ENCODE measurements at regions not wholly inside any gene's neighbourhood (a gene's known extent, or its start where the extent isn't known, plus 50 kb on each side); places are given as distances from the start of the nearest gene placed in this dataset.

DNA sequence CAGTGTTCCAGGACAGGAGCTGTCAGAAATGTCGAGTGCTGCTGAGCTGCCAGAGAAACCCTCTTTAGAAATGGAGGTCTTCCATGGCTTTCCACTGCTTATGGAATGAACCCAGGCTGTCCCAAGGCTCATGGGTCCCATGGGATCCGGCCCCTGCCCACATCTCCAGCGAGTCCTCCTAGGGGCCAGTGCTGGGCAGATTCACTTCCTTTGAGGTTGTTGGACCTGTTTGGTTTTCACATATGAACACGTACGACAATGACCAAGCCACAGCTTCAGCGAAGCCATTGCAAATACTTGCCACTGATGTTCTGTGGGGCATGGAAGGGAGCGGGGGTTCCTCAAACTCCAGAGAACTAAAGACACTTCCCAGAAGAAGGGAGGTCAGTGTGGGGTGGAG is 483.3 kb downstream of the TBC1D22A start:
- no peak for DNase-seq

DNA sequence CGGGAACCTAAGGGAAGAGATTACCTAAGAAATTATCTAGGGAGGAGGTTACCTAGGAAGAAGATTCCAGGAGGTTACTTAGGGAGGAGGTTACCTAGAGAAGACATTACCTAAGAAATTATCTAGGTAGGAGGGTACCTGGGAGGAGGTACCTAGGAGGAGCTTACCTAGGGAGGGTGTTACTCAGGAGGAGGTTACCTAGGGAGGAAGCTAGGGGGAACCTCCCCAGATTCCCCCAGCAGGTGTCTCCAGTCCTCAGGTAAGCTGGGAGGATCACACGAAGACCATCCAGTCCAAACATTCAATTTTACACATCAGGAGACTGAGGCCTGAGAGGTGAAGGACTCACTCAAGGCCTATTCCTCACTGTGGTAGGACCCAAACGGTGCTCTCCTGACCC is 482.8 kb downstream of the TBC1D22A start:
- no peak for DNase-seq

DNA sequence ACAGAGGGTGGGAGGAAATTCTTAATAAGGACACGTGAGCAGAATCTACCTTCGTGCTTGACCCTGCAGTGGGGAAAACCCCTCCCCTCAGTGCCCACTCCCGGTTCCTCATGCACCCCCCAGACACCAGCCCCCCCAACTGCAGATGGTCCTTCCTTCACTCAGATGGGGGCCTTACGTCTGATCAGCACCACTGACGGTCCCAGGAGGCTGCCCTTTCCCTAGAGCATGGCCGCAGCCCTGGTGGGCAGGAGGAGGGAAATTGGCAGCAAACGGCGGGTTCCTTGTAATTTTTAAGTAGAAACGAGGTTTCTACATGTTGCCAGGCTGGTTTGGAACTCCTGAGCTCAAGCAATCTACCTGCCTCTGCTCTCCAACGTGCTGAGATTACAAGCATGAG is 477.7 kb downstream of the TBC1D22A start:
- DNase-seq, result no peak

DNA sequence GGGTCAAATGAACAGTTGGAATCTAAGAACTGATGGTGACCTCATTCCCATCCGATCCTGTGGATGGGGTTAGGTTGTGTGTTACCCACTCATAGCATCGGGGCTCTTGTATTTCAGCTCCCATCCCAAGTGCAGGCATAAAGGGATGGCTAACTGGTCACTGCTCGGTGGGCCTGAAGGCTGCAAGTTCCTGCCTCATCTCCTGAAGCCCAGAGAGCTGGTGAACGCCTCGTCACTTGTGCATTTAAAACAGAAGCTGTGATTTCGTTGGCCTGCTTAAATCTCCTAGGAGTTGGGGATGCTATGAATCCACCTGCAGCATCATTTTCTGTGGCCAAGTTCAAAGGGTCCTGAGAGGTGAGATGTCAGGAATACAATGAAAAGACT is 477.0 kb downstream of the TBC1D22A start:
- DNase-seq, result no peak

DNA sequence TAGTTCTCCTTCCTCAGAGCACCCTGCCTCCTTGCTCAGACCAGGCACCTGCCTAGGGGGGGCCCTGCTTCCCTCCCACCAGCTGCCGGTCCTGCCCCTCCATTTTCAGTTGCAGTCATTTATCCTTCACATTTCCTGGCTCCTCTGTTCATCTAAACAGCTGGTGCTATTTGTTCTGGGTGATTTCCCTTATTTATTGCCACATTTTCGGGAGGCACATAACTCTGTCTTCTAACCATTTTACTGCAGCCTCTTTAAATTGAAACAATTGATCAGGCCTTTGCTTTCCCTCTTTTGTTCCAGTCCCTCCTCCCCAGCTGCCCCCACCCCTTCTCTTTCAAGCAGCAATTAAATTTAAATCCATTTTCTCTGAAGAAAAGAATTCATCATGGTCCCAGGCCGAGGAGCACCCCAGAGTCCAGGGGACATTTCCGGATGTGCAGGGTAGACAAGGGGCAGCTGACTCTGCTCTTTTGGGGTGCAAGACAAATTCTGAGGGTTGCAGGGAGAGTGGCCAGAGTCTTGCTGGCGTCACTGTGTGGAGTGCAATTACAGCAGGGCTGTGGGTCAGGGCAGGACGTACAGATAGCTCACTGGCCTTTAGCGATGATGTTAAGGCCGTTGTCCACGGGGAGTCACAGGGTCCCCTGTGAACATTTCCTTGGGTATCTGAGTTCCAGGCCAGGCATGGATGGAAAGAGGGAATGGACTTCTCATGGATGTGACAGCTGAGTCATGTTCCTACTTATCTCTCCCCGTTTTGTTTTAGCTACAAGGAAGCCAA is 476.4 kb downstream of the TBC1D22A start:
- no peak for DNase-seq

DNA sequence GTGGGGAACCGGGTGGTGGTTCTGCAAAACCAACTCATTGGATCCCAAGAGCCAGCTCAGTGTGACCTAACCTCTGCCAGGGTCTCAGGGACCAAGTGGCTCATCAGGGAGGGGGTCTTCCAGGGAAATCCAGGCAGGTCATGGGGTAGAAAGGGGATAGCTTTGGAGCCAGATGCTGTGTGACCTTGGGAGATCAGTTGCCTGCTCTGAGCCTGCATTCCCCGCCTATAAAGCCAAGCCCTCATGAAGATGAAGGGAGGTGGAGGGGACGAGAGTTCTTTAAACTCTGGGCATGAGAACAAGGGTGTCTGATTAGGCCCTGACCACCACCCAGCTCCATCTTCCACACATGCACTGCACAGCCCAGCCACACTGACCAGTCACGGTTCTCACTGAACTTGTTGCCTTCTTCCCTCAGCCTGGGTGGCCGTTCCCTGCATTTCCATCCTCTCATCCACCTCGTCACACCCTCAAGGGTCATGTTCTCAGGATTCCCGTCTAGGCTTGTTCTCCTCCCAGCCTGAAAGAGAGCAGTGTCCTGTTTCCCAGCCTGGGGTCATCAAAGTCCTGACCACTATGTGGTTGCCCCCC is 475.5 kb downstream of the TBC1D22A start:
- DNase-seq, result no peak

DNA sequence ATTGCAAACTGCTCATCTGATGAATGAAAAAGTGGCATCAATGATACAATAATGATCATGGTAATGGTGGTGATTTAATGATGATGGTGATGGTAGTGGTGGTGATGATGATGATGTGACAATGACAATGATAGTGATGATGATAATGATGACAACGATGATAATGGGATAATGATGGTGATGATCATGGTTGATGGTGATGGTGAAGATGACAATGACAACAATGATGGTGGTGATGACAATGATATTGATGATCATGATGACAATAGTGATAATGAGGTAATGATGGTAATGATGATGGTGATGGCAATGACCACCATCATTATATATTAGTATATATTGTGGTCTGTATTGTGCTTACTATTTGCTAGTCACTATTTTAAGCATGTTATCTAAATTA is 474.3 kb downstream of the TBC1D22A start:
- no peak for DNase-seq

DNA sequence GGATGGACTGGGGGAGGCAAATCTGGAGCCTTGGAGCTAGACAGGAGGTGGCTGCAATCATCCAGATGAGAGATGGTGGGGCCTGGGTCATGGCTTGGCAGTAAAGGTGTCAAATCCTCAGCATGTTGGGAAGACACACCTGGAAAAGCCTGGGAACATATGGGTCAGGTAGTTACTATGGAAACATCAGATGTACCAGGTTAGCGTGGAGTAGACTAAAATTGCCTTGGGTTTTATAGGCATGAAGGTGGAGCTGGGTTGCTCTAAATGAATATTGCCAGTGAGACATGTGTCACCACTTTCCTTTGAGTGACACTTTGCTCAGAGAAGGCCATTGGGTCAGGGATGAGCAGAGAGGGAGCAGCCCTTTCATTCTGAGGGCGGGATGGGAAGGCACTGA is 473.7 kb downstream of the TBC1D22A start:
- DNase-seq, result no peak

DNA sequence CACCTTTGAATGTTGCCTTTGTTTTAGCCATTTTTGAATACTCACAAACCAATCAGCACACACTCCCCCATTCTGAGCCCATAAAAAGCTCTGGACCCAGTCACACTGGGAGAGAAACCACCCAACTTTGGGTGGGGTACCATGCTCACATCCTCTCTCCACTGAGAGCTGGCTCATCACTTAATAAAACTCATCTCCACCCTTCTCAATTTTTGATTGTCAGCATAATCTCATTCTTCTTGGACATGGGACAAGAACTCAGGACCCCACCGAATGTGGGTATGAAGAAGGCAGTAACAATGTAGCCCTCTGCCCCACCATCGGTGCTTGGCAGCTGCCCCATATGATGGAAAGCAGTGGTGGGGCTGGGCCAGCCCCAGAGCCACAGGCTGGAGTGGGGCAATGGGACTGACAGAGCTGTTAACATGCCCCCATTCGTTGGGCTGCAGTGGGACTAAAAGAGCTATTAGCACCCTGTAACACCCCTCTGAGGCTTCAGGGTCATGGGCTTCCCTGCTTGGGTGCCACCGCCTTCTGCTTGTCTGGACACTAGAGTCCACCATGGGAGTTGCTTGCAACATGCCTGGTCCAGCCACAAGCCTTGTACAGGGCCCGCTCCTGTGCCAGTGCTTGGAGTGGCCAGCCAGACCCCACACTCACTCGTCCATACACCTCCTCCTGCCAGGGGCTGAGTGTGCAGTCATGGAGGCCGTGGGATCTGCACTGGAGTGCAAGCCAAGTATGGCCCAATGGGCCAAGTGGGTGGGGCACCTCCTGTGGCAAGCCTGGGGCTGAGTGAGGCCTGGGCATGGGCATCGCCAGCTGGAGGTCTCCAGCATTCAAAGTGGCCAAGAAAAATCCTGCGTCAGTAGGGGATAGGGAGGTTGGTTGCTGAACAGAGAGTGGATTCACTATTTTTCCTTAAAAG is 471.1 kb downstream of the TBC1D22A start:
- no peak for DNase-seq

DNA sequence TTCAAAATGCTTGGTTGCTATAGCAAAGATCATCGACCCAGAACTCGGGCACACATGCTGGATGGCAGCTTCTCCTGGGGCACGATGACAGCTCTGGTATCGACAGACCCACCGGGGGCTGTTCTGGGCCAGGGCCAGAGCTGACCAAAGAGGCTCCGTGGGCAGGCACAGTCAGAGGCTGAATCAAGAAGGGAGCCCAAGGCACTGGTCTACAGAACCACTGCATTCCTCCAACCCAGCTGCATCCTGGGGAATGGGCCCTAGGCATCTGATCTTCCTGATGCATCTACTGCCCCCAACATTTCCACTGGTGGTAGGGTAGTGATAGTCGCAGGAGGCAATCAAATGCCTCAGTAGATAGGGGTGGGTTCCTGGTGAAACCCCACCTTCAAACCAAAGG is 470.3 kb downstream of the TBC1D22A start:
- no peak for DNase-seq

DNA sequence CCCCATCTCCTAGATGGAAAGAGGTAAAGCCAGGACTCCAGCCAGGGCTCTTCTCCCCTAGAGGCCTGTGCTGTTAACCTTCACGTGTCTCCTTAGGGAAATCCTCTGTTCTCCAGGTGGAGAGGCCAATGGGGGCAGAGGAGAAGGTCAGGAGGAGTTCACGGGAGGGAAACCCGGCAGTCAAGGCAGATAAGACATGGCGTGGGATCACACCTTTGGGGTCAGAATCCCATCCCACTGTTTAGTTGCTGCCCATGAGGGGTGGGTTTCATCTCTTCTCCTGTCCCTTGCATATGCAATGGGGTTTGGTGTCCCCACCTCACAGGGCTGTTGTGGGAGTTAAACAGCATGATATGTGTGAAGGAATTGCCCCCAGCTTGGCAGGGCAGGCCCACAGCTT is 469.7 kb downstream of the TBC1D22A start:
- DNase-seq, result no peak

DNA sequence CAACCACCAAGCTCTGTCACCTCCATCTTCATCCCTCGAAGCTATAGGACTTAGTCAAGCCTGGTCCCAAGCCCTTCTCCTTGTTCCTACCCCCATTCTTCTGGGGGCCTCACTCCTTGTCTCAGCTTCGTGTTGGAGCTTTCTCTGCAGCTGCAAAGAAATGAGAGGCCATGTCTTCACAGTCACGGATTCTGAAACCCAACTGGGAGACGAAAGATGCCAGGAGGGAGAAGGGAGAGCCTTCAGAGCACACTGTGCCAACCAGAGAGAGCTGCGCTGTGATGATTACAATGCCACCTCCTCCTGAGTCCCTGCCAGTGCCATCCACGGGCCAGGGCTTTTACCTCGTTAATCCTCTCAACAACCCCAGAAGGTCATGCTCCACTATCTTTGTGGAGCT is 469.3 kb downstream of the TBC1D22A start:
- DNase-seq, result no peak

DNA sequence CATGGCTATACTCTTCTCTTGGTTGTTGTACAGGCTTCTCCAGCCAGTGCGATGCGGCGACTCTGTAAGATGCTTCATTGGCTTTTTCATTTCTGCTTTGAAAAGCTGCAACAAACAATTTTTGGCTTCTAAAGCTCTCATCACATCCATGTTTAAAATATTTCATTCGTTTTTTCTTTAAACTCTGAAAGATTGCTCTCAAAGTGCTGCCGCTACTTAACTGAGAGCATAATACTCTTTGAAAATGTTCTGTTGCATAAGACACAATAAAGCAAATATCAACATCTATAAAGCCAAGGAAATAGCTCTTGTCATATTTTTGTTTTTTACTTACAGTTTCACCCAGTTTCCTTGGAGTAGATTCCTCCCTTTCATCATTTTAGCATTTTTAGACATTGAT is 468.3 kb downstream of the TBC1D22A start:
- DNase-seq, result no peak

DNA sequence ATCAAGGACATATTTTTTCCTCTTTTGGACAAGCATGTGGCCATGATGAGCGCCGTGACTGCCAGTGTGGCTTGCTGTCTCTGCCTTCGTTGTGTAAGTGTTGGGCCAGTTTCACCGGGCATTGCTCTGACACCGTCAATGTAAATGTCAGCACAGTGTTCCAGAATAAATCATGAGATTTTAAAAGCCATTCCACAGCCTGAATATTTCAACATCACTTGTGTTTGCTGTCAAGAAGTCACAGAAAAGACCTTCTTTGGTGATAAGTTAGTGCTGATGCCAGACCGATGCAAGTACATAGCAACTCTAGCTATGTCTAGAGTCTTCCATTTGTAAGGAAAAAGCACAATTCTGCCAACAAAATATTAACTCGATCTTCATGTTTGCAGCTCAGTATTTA is 467.8 kb downstream of the TBC1D22A start:
- DNase-seq, result no peak

DNA sequence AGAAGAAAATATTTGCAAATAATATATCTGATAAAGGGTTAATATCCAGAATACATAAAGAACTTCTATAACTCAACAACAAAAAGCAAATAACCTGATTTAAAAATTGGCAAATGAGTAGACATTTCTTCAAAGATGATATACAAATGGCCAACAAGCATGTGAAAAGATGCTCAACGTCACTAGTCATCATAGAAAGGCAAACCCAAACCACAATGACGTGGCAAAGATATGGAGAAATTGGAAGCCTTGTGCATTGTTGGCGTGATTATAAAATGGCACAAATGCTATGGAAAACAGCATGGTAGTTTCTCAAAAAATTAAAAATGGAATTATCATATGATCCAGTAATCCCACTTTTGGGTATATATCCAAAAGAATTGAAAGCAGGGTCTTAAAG is 466.3 kb downstream of the TBC1D22A start:
- no peak for DNase-seq

DNA sequence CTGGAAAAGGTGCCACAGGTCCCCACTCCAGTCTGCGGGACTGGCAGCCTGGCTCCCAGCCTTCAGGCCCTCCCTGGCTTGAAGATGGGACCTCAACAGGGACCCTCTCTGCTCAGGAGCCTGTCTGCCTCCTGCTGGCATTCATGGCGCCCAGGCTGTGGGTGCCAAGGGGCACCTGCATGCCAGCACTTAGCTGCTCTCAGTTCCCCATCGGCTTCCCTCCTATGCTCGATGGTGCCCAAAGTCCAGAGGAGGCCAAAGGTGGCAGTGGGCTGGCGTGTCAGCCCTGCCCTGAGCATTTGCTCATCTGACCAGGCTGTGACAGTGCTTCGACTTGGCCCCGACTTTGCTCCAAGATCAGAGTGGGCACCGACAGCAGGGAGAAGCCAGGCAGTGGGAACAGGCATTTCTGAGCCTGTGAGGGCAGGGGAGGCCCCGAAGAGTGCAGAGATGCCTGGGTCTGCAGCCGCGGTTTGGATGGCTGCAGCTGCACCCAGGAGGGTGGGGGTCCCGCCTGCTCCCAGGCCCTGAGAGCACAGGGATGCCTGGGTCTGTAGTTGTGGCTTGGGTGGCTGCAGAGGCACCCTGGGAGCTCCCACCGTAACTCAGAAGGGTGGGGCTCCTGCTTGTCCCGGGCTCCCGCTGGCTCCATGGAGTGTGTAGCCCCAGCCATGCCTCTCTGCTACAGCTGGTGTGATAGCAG is 463.6 kb downstream of the TBC1D22A start:
- no peak for DNase-seq

DNA sequence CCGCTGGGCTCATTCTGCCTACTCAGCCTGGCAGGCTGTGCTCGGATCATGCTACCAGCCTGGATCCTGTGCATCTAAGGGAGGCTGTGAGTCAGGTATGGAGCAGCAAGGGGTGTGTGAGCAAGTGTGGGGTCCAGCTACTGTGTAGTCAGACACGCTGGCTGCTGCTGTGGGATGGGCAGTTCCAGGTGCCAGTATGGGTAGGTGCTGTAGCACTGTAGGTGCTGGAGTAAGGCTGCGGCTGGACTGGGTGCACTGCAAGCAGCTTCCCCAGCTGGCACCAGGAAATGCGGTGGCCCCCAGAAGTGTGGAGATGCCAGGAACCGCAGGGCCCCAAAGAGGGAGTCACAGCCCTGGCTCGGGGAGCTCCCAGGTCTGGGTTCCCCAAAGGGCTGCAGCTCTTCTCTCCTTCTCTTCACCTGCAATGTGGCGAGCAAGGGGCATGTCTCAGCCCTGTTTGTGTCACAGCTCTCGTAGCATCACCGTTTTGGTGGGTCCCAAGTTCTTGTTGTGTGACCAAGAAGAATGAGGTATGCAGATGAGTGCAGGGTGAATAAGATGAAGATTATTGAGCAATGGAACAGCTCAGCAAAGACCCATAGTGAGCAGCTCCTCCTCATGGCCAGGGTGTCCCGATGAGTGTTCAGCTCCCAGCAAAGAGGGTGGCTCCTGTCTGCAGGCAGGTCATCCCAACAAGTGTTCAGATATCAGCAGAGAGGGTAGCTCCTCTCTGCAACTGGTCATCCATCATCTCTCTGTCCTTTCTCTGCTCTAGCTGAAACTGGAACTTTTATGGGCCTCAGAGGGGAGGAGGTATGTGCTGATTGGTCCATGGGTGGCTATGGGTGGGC is 462.9 kb downstream of the TBC1D22A start:
- DNase-seq, result no peak
